Medulla oblongata (tissue), 1 donor: ENCODE measurements at regions not wholly inside any gene's neighbourhood (a gene's known extent, or its start where the extent isn't known, plus 50 kb on each side); places are given as distances from the start of the nearest gene placed in this dataset.
"Not testable (repeated sequence)": the region's sequence is repeated elsewhere in the genome, so short reads cannot be mapped to it uniquely, and the experiment has no call there.

ENCODE experiments used
- DNase-seq: peaks from one replicate; pipeline ENCODE4 v3.0.0-alpha.2; 2015; ENCODE audit errors: extremely low spot score

DNA sequence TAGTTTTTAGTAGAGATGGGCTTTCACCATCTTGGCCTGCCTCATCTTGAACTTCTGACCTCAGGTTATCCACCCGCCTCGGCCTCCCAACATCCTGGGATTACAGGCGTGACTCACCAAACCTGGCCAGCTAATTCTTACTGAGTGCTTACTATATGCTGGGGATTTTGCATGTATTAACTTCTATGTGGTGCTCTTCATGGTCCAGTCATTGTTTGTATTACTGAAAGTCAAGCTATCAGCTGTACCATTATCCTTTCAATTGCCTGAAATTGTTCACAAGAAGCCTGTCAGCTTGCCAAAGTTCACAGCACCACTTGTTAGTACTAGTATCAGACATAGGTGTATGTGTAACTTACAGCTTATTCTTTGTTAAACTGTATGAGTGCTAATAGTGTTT, 1272.1 kb downstream of the ARAP2 start:
- DNase-seq = no peak

DNA sequence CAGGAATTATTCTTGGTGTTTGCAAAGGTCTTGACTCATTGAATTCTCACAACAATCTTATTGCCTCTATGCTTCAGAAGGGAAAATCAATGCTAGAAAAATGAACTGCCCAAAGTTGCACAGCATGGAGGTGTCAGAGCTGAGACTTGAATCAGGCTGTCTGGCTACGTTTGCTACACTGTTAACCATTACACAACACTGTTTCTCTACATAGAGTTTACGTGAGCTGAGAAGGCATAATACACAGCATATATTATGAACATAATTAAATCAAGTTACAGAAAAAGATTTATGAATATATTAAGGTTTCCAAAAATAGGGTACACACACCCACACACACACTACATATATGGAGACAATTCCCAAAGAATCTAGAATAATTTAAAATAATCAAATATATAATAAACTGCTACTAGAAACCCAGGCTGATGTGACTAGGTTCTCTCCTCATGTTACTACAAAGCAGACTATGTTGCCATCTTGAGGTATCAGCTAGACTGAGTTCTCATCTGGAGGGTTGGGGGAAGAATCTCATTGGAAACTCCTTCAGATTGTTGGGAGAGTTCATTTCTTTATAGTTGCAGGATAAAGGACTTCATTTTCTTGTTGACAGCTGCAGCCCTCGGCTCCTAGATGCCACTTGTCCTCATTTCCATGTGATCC, 1270.5 kb downstream of the ARAP2 start:
- DNase-seq = no peak

GRCh38 chr4:34974313-34974680, 1270.0 kb downstream of the ARAP2 start:
- no peak for DNase-seq

DNA sequence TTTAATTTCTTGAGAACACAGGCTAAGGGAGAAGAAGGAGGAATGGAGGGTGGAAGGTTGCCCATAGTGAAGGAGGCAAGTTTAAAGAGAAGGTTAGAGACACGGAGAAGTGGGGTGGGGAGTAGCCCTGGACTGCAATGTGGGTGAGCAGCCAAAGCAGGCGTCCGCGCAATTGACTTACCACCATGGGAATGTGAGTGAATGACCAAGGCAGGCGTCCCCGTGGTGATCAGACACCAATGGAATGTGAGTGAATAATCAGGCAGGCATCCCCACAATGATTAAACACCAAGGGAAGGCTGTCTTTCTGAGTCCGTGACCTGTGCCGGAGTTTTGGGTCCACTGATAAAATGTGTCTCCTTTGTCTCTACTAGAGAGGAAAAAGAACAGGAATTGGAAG, 1223.1 kb downstream of the ARAP2 start:
- not testable (repeated sequence) for DNase-seq

GRCh38 chr4:35025152-35025834, 1219.0 kb downstream of the ARAP2 start:
- DNase-seq = no peak

DNA sequence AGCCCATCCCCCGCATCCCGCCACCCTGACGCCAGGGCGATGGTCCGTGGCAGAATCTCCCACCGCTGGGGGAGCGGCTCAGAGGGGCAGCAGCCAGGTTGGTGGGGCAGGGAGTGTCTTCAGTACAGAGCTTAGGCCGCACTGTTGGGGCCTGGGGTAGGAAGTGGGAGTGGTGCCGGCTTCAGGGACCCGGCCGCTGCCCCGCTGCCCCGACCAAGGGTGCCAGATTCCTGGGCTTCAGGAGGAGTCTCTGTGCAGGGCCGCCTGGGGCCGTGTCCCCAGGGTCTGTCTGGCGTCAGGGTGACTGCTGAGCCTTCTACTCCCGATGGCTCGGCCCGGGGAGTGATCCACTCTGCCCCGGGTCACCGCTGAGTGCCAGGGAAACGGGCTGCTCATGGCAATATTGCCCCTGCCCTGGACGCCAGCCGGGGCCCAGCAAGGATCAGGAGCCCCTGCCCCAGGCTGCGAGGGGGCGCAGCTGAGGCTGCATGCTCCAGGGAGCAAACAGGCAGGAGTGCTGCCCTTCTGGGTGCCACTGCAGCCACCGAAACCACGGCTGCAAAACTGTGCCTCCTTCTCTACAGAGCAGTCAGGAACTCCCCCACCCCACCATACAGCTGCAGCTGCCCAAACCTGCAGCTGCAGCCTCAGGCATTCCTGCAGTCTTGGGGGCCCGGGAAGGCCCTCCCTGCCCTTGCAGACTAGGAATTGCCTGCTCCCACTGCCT, 1206.1 kb downstream of the ARAP2 start:
- DNase-seq = no peak

DNA sequence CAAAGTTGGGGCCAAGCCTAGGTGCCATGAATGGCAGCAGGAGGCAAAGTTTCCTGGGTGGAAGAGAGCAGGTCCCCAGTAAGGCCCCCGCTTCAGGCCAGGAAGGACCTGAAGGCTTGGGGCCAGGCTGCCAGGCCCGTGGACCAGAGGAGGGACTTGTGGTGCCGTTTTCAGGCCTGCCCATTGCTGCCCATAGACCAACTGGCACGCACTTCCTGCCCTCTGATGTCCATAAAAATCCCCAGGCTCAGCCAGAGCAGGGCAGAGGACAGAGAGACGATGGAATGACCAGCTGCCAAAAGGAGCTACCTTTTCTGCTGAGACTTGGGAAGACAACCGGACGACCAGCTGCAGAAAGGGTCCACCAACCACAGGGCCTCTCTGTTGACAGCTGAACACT, 1205.5 kb downstream of the ARAP2 start:
- DNase-seq = no peak

- no peak for DNase-seq
Observed at GRCh38 chr4:35052546-35052945, 1191.8 kb downstream of the ARAP2 start.

DNA sequence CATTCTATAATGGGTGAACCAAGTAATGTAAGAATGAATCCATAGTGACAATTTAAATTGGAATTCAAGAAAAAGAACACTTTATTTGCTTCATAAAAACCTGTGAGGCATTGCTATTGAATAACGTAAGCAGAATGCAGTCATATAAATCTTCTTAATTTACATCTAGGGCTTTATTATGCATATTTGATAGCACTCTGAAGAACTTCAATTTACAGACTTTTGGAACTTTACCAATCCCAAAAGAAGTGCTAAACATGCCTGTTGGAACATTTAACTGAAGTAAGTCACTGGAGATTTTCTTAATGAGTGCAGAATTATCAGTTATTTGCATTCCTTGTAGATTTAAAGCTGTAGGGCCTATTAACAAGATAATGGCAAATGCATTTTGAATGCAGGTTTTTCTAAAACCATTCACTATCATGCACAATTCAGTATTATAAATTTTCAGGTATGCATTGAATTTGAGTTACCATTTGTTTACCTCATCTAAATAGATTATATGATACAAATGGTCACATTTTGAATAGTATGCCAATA, 1181.2 kb downstream of the ARAP2 start:
- no peak for DNase-seq

GRCh38 chr4:35066406-35066805, 1177.9 kb downstream of the ARAP2 start:
- DNase-seq = no peak

DNA sequence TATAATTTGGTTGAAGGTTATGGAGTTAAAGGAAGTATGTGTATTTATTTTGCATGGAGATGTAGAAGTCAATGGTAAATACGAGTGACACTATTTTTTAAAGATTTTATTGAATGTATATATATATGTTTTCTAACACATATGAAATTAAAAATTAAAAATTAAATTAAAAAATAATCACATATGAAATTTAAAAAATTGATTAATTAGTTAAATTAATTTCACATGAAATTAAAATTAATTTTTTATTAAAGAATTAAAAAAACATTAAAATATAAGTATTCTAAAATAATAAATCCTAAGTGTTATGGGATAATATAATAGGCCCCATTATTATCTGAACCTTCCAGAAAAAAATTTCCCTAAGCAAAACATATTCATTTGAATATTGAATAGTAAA, 1163.5 kb downstream of the ARAP2 start:
- DNase-seq = no peak

GRCh38 chr4:35087218-35087617, 1157.1 kb downstream of the ARAP2 start:
- no peak for DNase-seq

DNA sequence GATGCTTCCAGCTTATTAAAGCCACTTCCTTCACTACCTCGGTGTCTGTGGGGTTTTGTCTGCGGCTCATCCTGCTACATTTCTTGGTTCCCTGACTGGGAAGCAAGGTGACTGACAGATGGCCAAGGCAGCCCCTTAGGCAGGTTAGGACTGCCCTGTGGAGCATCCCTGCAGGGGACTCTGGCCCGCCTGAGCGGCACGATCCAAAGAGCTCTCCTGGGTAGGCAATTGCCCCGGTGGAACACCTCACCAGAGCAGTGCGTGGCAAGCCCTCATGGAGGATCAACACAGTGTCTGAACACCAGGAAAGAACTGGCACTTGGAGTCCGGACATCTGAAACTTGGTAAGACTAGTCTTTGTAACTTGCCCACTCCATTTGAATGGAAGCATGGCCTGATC, 1143.4 kb downstream of the ARAP2 start:
- DNase-seq = no peak

GRCh38 chr4:35102066-35102465, 1142.2 kb downstream of the ARAP2 start:
- DNase-seq = no peak

- DNase-seq = no peak
Observed at GRCh38 chr4:35105486-35105885, 1138.8 kb downstream of the ARAP2 start.

- no peak for DNase-seq
Observed at GRCh38 chr4:35106091-35106734, 1138.1 kb downstream of the ARAP2 start.

GRCh38 chr4:35124106-35124505, 1120.2 kb downstream of the ARAP2 start:
- no peak for DNase-seq

DNA sequence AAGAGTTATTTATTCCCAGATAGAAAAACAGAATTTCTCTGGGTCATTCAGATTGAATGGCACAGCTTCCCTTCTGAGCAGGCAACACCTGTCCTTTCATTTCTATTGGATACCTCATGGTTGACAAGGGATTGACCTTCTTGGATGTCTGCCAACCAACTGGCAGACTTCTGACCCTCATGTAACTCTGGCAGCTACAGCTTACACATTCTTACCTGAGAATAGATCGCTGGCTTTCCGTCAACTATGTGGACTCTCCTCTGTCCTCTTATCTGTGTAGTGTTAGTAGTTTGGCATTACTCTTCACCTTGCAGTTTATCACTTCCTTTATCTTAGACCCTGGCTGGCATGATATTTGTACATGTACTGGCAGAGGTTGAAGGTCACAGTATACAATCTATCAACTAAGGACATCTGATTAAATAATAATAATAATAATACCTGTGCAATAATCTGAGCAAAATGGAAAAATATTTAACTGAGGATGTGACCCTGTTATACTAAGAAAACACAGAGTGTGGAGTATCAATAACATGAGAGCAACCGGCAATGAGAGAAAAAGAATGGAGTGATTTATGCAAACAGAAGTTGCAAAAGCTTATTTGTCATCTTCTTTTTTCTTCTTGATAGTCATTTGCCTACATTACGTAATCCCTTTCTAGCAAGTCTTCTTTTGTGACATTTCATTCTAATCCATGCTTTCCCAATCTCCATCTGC, 1118.2 kb downstream of the ARAP2 start:
- DNase-seq = no peak

DNA sequence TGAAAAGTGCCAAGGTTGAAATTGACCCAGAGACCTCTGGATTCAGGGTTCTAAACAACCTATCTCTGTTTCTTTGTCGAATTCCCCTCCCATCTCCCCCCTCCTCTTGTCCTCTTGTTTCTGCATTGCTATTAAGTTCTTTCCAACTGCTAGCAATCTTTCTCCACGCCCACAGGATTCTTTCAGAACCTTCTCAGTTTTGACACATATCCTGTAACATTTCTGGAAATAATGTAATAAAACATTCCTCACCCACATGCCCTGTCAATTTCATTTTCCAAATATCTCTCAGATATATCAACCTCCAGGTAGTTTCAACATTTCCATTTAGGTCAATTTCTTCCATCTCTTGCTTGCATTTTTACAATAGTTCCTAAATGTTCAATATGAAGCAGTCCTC, 1105.9 kb downstream of the ARAP2 start:
- no peak for DNase-seq

DNA sequence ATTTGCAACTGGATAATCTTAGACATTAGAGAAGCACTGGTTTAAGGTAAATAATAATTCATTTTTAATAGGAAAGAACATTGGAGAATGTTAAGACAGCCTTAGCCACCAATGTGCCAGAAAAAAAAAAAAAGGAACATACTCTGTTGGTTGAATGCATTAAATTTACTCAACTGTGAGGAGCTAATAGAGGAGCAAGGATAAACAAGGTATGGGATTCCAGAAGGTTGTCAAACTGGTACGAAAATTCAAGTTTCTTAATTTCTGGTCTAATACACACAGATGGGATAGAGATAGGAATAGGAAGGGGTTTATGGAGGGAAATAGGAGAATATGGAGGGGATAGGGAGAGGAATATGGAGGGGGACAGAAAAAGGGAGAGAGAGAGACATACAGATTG, 1096.6 kb downstream of the ARAP2 start:
- DNase-seq = no peak

GRCh38 chr4:35151816-35152572, 1092.3 kb downstream of the ARAP2 start:
- DNase-seq = no peak
